Naive B cell (primary cell): ENCODE measurements at regions not wholly inside any gene's neighbourhood (a gene's known extent, or its start where the extent isn't known, plus 50 kb on each side); places are given as distances from the start of the nearest gene placed in this dataset.
"Not testable (repeated sequence)": the region's sequence is repeated elsewhere in the genome, so short reads cannot be mapped to it uniquely, and the experiment has no call there.

Experiments used
- ATAC-seq, 2 donors: fragments of 150-1000 bp; cut with Tn5 transposase; 2 replicates each; pipeline ENCODE4 v1.10.0; 2021; ENCODE audit warnings: low read depth in 2 of 2, mild to moderate bottlenecking in 2 of 2, moderate library complexity in 2 of 2
- DNase-seq: peaks from one replicate; pipeline ENCODE4 v3.0.0; 2022
- H3K27ac Mint-ChIP-seq, 6 donors: one replicate each; pipeline ENCODE4 v1.8.0; 2020 to 2022; ENCODE audit warnings: mild to moderate bottlenecking in 6 of 6, mixed read lengths in 6 of 6, moderate library complexity in 5 of 6, inconsistent platforms in 2 of 6
- H3K27me3 Mint-ChIP-seq, 3 donors: one replicate each; pipeline ENCODE4 v1.8.0; 2021 to 2022; ENCODE audit warnings: mixed read lengths in 3 of 3, mild to moderate bottlenecking in 1 of 3
- H3K36me3 Mint-ChIP-seq, 2 donors: one replicate each; pipeline ENCODE4 v1.8.0; 2020 to 2022; ENCODE audit warnings: mixed read lengths in 2 of 2, inconsistent platforms in 1 of 2, mild to moderate bottlenecking in 1 of 2
- H3K4me1 Mint-ChIP-seq, 3 donors: one replicate each; pipeline ENCODE4 v1.8.0; 2020 to 2022; ENCODE audit warnings: mixed read lengths in 3 of 3, inconsistent platforms in 1 of 3, mild to moderate bottlenecking in 1 of 3, moderate library complexity in 1 of 3
- H3K4me3 Mint-ChIP-seq, 8 donors: one replicate each; pipeline ENCODE4 v1.8.0; 2020 to 2022; ENCODE audit warnings: mild to moderate bottlenecking in 8 of 8, mixed read lengths in 8 of 8, moderate library complexity in 8 of 8, inconsistent platforms in 2 of 8
- H3K9me3 Mint-ChIP-seq, 7 donors: one replicate each; pipeline ENCODE4 v1.8.0; 2020 to 2022; ENCODE audit warnings: mixed read lengths in 7 of 7, mild to moderate bottlenecking in 5 of 7, inconsistent platforms in 2 of 7, moderate library complexity in 1 of 7

DNA sequence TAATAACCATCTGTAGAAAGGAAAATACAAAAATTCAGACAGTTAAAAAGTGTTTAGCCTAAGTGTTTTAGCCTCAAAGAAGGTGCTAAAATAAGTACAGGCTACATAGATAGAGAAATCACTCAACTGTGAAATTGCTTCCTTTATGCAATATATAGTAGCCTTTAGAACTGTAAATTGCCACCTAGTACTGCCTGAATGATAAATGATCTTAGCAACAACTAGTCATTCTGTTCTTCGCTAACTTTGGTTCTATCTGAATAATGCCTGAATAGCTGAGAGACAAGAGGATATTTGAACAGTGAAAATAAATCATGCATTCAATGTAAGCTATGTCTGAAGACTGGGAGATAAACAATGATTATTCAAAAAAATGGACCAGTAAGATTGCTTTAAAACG, 603.3 kb upstream of the PTCHD4 start:
- Mint-ChIP-seq H3K27me3 (no peaks in the 10 kb centered on the region), H3K4me1 (no peaks in the 10 kb centered on the region), H3K36me3 (no peaks in the 10 kb centered on the region), H3K9me3 (peaks cover 0 to 6% (median under 1%) of the 10 kb centered on the region in 7 donors), H3K4me3 (no peak overlapping the region), H3K27ac (no peak overlapping the region)
- ATAC-seq (no peak), DNase-seq (no peak)

DNA sequence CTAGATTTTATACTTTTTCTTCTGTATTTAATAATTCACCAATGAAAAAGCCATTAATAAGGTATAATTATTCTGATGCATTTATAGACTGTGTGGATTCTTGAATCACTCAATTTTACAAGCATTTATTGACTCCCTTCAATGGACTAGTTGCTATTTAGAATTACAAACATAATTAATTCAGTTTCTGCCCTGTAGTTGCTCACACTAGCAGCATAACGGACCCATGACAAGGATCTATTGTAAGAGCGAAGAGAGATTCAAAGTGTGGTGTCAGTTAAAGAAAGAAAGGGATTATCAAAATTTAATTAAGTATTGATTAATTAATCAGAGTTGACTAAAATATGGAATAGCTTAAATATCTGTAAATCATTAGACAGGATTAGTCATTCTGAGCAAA, 602.6 kb upstream of the PTCHD4 start:
- ATAC-seq (no peak), DNase-seq (no peak)
- Mint-ChIP-seq H3K9me3 (peaks cover 0 to 6% (median 0%) of the 10 kb centered on the region in 7 donors), H3K27me3 (no peaks in the 10 kb centered on the region), H3K4me1 (no peaks in the 10 kb centered on the region), H3K4me3 (no peak overlapping the region), H3K27ac (no peak overlapping the region), H3K36me3 (no peaks in the 10 kb centered on the region)

DNA sequence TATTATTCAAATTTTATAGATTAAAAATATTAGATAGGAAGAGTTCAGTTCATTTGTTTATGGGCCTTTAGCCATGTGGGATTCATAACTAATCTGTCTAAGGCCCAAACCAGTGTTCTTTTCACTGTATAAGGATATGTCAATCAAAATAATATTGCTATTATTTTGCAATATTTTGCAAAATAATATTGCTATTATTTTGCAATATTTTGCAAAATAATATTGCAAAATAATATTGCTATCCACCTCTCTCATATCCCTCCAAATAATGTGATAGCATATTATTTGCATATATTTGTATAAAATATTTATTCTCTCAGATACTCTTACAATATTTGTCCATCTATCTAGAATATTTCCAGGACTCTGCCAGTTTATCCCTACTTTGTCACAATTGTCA, 595.3 kb upstream of the PTCHD4 start:
- Mint-ChIP-seq H3K27ac (no peak overlapping the region), H3K27me3 (no peaks in the 10 kb centered on the region), H3K4me1 (no peaks in the 10 kb centered on the region), H3K4me3 (no peak overlapping the region), H3K36me3 (no peaks in the 10 kb centered on the region), H3K9me3 (peaks cover 0 to 14% (median 5%) of the 10 kb centered on the region in 7 donors)
- ATAC-seq: no peak
- DNase-seq: no peak

DNA sequence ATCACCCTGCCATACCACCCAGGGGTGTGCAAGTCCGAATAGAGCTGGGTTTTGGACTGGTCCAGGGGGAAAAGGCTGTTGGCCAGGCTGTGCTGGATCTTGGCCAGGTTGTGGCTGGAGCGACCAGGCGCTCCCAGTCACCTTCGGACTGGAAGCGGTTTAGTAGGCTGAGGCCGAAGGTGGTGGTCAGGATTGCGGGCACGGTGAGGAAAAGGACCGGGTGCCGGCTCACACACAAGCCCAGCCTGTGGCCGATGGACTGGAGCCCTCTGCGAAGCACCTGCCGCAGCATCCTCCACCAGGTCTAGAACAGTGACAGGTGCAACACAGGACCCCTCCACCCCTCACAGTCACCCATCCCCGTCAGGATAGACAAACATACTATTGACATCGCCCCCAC, 590.6 kb upstream of the PTCHD4 start:
- no peak for ATAC-seq
- Mint-ChIP-seq H3K4me3 (no peak overlapping the region), H3K27me3 (no peaks in the 10 kb centered on the region), H3K4me1 (no peaks in the 10 kb centered on the region), H3K27ac (no peak overlapping the region), H3K36me3 (no peaks in the 10 kb centered on the region), H3K9me3 (peaks cover 0 to 17% (median 12%) of the 10 kb centered on the region in 7 donors)
- DNase-seq: no peak

DNA sequence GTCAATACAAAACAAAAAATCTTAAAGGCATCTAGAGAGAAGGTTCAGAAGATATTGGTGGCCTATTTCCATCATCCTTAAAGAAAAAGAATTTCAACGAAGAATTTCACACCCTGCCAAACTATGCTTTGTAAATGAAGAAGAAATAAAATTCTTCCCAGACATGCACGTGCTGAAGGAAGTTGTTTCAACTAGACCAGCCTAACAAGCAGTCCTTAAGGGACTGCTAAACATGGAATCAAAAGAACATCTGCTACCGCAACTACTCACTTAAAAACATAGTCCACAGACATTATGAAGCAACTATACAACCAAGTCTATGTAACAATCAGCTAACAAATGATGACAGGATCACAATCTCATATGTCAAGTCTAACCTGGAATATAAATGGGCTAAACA, 584.9 kb upstream of the PTCHD4 start:
- Mint-ChIP-seq H3K36me3 (no peaks in the 10 kb centered on the region), H3K9me3 (peaks cover 3 to 47% (median 19%) of the 10 kb centered on the region in 7 donors), H3K27me3 (no peaks in the 10 kb centered on the region), H3K4me1 (no peaks in the 10 kb centered on the region), H3K27ac (no peak overlapping the region), H3K4me3 (no peak overlapping the region)
- DNase-seq (no peak), ATAC-seq (no peak)

DNA sequence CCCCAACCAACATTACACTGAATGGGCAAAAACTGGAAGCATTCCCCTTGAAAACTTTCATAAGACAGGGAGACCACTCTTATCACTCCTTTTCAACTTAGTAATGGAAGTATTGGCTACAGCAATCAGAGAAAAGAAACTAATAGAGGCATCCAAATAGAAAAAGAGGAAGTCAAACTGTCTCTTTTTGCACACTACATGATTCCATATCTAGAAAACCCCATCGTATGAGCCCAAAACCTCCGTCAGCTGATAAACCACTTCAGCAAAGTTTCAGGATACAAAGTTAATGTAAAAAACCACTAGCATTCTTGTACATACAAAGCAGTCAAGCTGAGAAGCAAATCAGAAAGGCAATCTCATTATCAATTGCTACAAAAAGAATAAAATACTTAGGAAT, 580.4 kb upstream of the PTCHD4 start:
- Mint-ChIP-seq H3K36me3 (peaks cover 0 to 16% of the 10 kb centered on the region in 2 donors), H3K9me3 (peaks cover 14 to 64% (median 39%) of the 10 kb centered on the region in 7 donors)
- no peak for ATAC-seq

DNA sequence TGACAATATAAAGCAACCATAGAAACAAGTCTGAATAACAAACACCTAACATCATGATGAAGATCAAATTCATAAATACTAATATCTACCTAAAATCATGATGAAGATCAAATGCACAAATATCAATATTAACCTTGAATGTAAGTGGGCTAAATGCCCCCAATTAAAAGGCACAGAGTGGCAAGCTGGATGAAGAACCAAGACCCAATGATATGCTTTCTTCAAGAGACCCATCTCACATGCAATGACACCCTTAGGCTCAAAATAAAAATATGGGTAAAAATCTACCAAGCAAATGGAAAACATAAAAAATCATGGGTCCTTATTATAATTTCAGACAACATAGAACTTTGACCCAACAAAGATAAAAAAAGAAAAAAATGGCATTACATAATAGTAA, 578.5 kb upstream of the PTCHD4 start:
- Mint-ChIP-seq H3K4me3 (no peak overlapping the region), H3K27me3 (no peaks in the 10 kb centered on the region), H3K36me3 (peaks cover 0 to 16% of the 10 kb centered on the region in 2 donors), H3K27ac (no peak overlapping the region), H3K4me1 (no peaks in the 10 kb centered on the region), H3K9me3 (peaks cover 11 to 61% (median 35%) of the 10 kb centered on the region in 7 donors)
- DNase-seq: no peak
- ATAC-seq: no peak

More for the DNA sequence above, 580.4 kb upstream of the PTCHD4 start:
- Mint-ChIP-seq H3K4me1 (no peaks in the 10 kb centered on the region), H3K27me3 (no peaks in the 10 kb centered on the region), H3K4me3 (no peak overlapping the region), H3K27ac (no peak overlapping the region)
- no peak for DNase-seq

DNA sequence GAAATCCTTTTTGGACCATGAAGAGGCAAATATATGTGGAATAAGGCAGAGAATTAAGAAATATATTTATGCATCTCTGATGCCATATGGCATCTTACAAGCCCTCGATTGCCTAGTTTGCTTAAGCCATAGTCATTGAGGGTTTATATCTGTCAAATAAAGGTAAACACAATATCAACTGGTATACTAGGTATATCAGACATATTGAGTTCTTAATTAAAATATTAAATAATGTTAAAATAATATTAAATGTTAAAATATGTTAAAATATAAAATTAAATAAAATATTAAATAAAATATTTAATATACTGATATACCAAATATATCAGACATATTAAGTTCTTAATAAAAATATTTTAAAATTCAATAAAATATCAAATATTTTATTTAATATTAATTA, 567.4 kb upstream of the PTCHD4 start:
- ATAC-seq (no peak), DNase-seq (no peak)
- Mint-ChIP-seq H3K4me1 (no peaks in the 10 kb centered on the region), H3K9me3 (peaks cover 0 to 7% (median 5%) of the 10 kb centered on the region in 7 donors), H3K27ac (no peak overlapping the region), H3K36me3 (no peaks in the 10 kb centered on the region), H3K27me3 (no peaks in the 10 kb centered on the region), H3K4me3 (no peak overlapping the region)

DNA sequence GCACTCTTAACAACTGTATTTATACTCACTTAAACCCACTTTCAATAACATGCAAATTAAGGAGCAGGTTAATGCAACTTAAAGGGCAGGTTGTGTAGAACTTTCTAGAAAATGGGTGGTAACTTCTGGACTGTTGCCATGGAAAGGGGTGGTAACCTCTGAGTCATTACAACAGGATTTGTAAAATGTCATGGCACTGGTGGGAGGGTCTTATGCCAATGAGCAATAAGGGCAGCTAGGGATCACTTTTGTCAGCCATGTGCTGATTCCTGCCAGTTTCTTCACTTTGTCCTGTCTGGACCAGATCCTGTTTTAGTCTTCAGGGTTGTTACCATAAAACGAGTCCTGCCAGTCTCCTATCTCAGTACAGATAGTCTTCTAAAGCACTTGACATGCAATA, 560.5 kb upstream of the PTCHD4 start:
- ATAC-seq: no peak
- no peak overlapping the region for H3K4me3 Mint-ChIP-seq
- DNase-seq: no peak
- no peaks in the 10 kb centered on the region for H3K36me3 Mint-ChIP-seq
- no peaks in the 10 kb centered on the region for H3K27me3 Mint-ChIP-seq
- no peaks in the 10 kb centered on the region for H3K4me1 Mint-ChIP-seq
- peaks cover 0 to 5% (median 3%) of the 10 kb centered on the region in 7 donors for H3K9me3 Mint-ChIP-seq
- H3K27ac Mint-ChIP-seq: no peak overlapping the region

DNA sequence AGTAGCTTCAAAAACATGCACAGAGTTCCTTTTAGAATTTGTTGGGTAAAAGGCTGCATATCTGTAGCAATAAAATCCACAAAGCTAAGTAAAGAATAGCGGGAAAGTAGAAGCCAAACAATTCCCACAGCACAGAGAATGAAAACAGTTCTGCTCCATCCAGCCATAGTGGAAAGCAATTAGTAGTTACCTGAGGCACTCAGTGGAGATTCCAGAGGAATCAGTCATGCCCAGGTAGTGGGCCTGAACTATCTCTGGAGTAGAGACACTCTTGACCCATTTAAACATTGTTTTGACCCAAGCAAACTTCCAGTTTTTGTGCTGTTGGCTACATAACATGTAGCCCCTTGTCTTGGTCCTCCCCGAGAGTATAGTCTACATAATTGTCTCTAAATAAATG, 559.5 kb upstream of the PTCHD4 start:
- H3K27ac Mint-ChIP-seq: no peak overlapping the region
- no peaks in the 10 kb centered on the region for H3K36me3 Mint-ChIP-seq
- no peak for DNase-seq
- H3K9me3 Mint-ChIP-seq: peaks cover 0 to 5% (median 3%) of the 10 kb centered on the region in 7 donors
- no peak overlapping the region for H3K4me3 Mint-ChIP-seq
- H3K27me3 Mint-ChIP-seq: no peaks in the 10 kb centered on the region
- H3K4me1 Mint-ChIP-seq: no peaks in the 10 kb centered on the region
- no peak for ATAC-seq

DNA sequence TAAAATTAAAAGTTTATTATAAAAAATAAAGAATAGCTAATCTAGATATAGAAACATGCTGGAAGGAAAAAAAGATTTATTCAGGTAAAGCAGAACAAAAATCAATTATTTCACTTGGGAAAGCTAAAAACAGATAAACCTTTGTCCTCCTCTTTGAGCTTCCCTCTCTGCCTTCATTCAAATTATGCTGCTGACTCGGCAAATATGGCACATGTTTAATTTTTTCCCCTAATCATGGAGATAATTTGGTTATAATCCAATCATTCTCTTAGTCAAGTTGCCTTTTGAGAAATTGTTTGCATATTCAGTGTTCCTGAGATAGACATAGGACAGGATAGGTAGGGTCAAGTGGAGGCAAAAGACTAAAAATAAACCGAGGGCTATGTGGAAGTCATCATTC, 556.8 kb upstream of the PTCHD4 start:
- H3K9me3 Mint-ChIP-seq: peaks cover 0 to 8% (median 4%) of the 10 kb centered on the region in 7 donors
- DNase-seq (no peak), ATAC-seq (no peak)
- H3K4me1 Mint-ChIP-seq: no peaks in the 10 kb centered on the region
- no peak overlapping the region for H3K27ac Mint-ChIP-seq
- no peaks in the 10 kb centered on the region for H3K36me3 Mint-ChIP-seq
- H3K4me3 Mint-ChIP-seq: no peak overlapping the region
- no peaks in the 10 kb centered on the region for H3K27me3 Mint-ChIP-seq

DNA sequence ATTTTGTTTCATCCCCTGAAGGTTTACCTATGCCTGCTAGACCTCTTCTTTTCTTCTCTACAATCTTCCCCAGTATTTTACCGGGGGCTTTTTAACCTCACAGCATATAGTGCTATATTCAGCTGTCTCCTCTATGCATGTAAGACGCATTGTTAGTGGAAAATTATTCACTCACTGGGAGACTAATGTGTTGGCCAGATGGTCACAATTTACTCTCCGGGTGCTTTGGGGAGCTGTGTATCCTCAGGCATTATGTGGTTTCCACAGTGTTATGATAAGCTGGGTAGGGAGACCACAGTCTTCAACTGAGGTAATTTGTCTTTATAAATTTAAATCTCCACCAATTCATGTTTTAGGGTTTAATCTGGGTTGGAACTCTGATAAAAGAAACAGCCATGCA, 553.8 kb upstream of the PTCHD4 start:
- Mint-ChIP-seq H3K4me1 (no peaks in the 10 kb centered on the region), H3K36me3 (no peaks in the 10 kb centered on the region), H3K27me3 (no peaks in the 10 kb centered on the region), H3K9me3 (peaks cover 0 to 8% (median 4%) of the 10 kb centered on the region in 7 donors), H3K4me3 (no peak overlapping the region), H3K27ac (no peak overlapping the region)
- DNase-seq: no peak
- ATAC-seq: no peak

DNA sequence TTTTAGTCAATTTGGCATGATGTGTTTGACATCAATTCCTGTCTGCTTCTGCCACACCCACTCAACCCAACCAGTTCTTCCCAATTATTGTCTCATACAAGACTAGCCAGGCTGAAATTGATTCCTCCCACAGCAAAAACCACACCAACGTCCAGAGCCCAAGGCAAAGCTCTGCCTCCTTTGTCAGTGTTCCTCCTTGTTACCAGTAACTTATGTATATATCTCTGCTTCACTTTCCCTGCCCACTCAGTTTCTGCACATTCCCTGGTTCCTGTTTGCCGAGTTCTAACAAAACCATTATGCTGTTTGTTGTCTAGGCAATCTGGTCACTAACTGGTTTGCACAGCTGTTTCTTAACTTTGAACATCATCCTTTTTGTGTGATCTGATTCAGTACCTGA, 547.9 kb upstream of the PTCHD4 start:
- Mint-ChIP-seq H3K36me3 (no peaks in the 10 kb centered on the region), H3K27me3 (no peaks in the 10 kb centered on the region), H3K9me3 (peaks cover 0 to 7% (median 1%) of the 10 kb centered on the region in 7 donors), H3K4me1 (no peaks in the 10 kb centered on the region), H3K27ac (no peak overlapping the region), H3K4me3 (no peak overlapping the region)
- DNase-seq: no peak
- ATAC-seq: no peak

DNA sequence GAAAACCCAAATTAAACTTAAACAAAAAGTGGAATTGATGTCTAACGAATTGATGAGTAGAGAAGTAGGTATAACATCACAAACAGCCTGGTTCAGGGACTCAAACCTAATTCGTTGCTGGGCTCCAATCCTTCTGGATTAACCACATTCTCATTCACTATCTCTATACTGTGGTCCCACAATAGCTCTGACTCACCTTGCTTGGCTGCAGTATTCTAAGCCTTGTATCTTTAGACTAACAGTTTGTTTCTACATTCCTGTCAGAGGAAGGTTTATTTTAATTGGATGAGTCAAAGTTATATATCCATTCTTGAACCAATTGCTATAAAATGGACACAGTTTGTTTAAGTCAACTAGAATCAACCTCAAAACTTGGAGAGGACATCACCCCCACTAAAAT, 530.5 kb upstream of the PTCHD4 start:
- ATAC-seq (no peak), DNase-seq (no peak)
- no peak overlapping the region for H3K27ac Mint-ChIP-seq
- no peak overlapping the region for H3K4me3 Mint-ChIP-seq
- no peaks in the 10 kb centered on the region for H3K27me3 Mint-ChIP-seq
- peaks cover 9 to 30% (median 14%) of the 10 kb centered on the region in 7 donors for H3K9me3 Mint-ChIP-seq
- no peaks in the 10 kb centered on the region for H3K36me3 Mint-ChIP-seq
- no peaks in the 10 kb centered on the region for H3K4me1 Mint-ChIP-seq

DNA sequence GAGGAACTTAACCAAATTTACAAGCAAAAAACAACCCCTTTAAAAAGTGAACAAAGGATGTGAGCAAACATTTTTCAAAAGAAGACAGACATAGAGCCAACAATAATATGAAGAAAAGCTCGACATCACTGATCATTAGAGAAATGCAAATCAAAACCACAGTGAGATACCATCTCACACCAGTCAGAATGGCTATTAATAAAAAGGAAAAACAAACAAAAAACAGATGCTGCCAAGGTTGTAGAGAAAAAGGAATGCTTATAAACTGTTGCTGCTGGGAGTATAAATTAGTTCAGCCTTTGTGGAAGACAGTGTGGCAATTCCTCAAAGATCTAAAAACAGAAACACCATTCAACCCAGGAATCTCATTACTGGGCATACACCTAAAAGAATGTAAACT, 527.8 kb upstream of the PTCHD4 start:
- H3K27me3 Mint-ChIP-seq, DNase-seq, H3K4me1 Mint-ChIP-seq, H3K4me3 Mint-ChIP-seq, ATAC-seq, H3K27ac Mint-ChIP-seq, H3K36me3 Mint-ChIP-seq: not testable (repeated sequence)
- peaks cover 9 to 30% (median 11%) of the 10 kb centered on the region in 7 donors for H3K9me3 Mint-ChIP-seq
